Effector memory CD8-positive, alpha-beta T cell (primary cell): ENCODE measurements at regions not wholly inside any gene's neighbourhood (a gene's known extent, or its start where the extent isn't known, plus 50 kb on each side); places are given as distances from the start of the nearest gene placed in this dataset.
"Not testable (repeated sequence)": the region's sequence is repeated elsewhere in the genome, so short reads cannot be mapped to it uniquely, and the experiment has no call there.

Experiments
- ATAC-seq: fragments of 150-1000 bp; cut with Tn5 transposase; replicated peaks from 2 replicates; pipeline ENCODE4 v1.10.0; 2021; ENCODE audit warnings: mild to moderate bottlenecking, moderate library complexity
- DNase-seq, 3 experiments: peaks; one replicate each; pipeline ENCODE4 v3.0.0; 2021
- H3K27ac Mint-ChIP-seq, 2 donors: one replicate each; pipeline ENCODE4 v1.8.0; 2022; ENCODE audit warnings: mild to moderate bottlenecking in 2 of 2, mixed read lengths in 2 of 2, moderate library complexity in 2 of 2
- H3K27me3 Mint-ChIP-seq, 2 donors: one replicate each; pipeline ENCODE4 v1.8.0; 2022; ENCODE audit warnings: mixed read lengths in 2 of 2
- H3K36me3 Mint-ChIP-seq: one replicate; pipeline ENCODE4 v1.8.0; 2022; ENCODE audit warnings: mild to moderate bottlenecking, moderate library complexity, mixed read lengths; ENCODE audit not compliant: insufficient read depth
- H3K4me1 Mint-ChIP-seq, 2 donors: one replicate each; pipeline ENCODE4 v1.8.0; 2022; ENCODE audit warnings: low read depth in 2 of 2, mixed read lengths in 2 of 2
- H3K4me3 Mint-ChIP-seq, 2 donors: one replicate each; pipeline ENCODE4 v1.8.0; 2022; ENCODE audit warnings: mild to moderate bottlenecking in 2 of 2, mixed read lengths in 2 of 2, moderate library complexity in 2 of 2
- H3K9me3 Mint-ChIP-seq, 2 donors: one replicate each; pipeline ENCODE4 v1.8.0; 2022; ENCODE audit warnings: mixed read lengths in 2 of 2

DNA sequence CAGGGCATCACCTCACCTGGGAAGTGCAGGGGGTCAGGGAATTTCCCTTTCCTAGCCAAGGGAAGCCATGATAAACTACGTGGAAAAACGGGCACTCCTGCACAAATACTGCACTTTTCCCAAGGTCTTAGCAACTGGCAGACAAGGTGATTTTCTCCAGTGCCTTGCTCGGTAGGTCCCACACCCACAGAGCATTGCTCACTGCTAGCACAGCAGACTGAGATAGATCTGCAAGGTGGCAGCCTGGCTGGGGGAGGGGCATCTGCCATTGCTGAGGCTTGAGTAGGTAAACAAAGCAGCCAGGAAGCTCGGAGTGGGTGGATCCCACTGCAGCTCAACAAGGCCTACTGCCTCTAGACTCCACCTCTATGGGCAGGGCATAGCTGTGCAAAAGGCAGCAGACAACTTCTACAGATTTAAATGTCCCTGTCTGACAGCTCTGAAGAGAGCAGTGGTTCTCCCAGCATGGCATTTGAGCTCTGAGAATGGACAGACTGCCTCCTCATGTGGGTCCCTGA lies 111.5 kb upstream of the FIBIN start:
- H3K4me3 Mint-ChIP-seq, H3K27ac Mint-ChIP-seq, H3K36me3 Mint-ChIP-seq, ATAC-seq, DNase-seq, H3K4me1 Mint-ChIP-seq, H3K27me3 Mint-ChIP-seq: not testable (repeated sequence)
- peaks cover 13 to 31% of the 10 kb centered on the region in 2 donors for H3K9me3 Mint-ChIP-seq

GRCh38 chr11:26891501-26891900 lies 102.4 kb upstream of the FIBIN start:
- no peak for DNase-seq

GRCh38 chr11:26896719-26897118 lies 97.2 kb upstream of the FIBIN start:
- DNase-seq (no peak), ATAC-seq (no peak)
- H3K9me3 Mint-ChIP-seq, result peaks cover 13 to 29% of the 10 kb centered on the region in 2 donors
- H3K4me3 Mint-ChIP-seq, result no peak overlapping the region
- H3K27me3 Mint-ChIP-seq, result no peaks in the 10 kb centered on the region
- no peaks in the 10 kb centered on the region for H3K36me3 Mint-ChIP-seq
- no peak overlapping the region for H3K27ac Mint-ChIP-seq
- H3K4me1 Mint-ChIP-seq, result no peaks in the 10 kb centered on the region

More at GRCh38 chr11:26891501-26891900, 102.4 kb upstream of the FIBIN start:
- peaks cover 11 to 28% of the 10 kb centered on the region in 2 donors for H3K9me3 Mint-ChIP-seq
- no peaks in the 10 kb centered on the region for H3K27me3 Mint-ChIP-seq
- ATAC-seq, result no peak
- H3K4me3 Mint-ChIP-seq, result no peak overlapping the region
- no peaks in the 10 kb centered on the region for H3K4me1 Mint-ChIP-seq
- H3K36me3 Mint-ChIP-seq, result no peaks in the 10 kb centered on the region
- H3K27ac Mint-ChIP-seq, result no peak overlapping the region

DNA sequence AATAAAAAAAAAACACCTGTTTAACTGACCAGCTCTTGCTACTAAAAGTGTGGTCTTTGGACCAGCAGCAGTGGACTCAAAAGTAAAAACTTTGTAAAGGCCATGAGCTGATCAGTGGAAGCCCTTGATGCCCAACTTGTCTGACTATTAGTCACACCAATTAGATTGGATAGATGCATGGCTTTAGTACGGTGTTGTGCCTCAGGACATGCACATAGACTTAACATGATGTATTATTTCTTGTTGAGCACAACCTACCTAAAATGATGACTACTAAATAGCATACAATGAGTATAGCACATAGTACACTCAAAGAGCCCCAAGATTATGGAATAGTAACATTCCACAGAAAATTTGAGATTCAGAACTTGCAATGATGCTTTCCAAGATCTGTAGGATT lies 95.1 kb upstream of the FIBIN start:
- no peaks in the 10 kb centered on the region for H3K4me1 Mint-ChIP-seq
- H3K36me3 Mint-ChIP-seq, result no peaks in the 10 kb centered on the region
- H3K27me3 Mint-ChIP-seq, result no peaks in the 10 kb centered on the region
- ATAC-seq (no peak), DNase-seq (no peak)
- peaks cover 9 to 23% of the 10 kb centered on the region in 2 donors for H3K9me3 Mint-ChIP-seq
- H3K27ac Mint-ChIP-seq, result no peak overlapping the region
- H3K4me3 Mint-ChIP-seq, result no peak overlapping the region

DNA sequence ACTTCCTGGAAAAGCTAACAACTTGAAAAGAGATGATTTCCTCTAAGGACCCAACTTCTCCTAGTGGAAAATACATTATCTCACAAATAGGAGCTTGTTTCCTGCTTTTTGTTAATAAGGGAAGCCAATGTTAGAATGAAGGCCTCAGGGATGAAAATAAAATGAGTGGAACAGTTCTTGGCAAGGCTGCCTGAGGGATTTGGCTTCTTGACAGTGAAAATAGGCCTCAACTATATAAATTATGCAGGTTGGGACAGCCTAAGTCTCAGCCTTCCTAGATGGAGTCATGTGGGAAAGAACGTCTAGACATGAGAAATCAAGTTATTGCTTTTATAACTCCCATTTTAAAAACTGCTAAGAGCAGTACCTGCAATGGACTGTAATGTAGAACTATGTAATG lies 92.8 kb upstream of the FIBIN start:
- H3K4me3 Mint-ChIP-seq, result no peak overlapping the region
- ATAC-seq (no peak), DNase-seq (no peak)
- no peaks in the 10 kb centered on the region for H3K36me3 Mint-ChIP-seq
- H3K9me3 Mint-ChIP-seq, result peaks cover 10 to 15% of the 10 kb centered on the region in 2 donors
- H3K27ac Mint-ChIP-seq, result no peak overlapping the region
- no peaks in the 10 kb centered on the region for H3K27me3 Mint-ChIP-seq
- H3K4me1 Mint-ChIP-seq, result no peaks in the 10 kb centered on the region

DNA sequence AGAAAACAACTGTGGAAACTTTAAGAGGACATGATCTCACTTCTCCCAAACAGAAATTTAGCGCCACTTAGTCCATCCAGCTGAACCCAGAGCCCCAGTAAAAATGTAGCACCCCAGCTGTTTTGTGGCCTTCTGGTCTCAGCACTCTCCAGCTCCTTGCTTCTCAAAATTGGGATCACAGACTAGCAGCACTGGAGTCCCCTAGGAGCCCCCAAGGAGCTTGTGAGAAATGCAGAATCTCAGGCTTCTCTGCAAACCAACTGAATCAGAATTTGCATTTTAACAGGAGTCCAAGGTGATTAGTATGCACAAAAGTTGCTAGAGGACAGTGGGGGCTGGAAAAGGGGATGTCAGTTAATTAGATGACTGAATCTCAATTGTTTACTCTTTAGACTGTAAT lies 89.8 kb upstream of the FIBIN start:
- no peak overlapping the region for H3K4me3 Mint-ChIP-seq
- H3K27ac Mint-ChIP-seq, result no peak overlapping the region
- no peaks in the 10 kb centered on the region for H3K36me3 Mint-ChIP-seq
- no peaks in the 10 kb centered on the region for H3K4me1 Mint-ChIP-seq
- no peaks in the 10 kb centered on the region for H3K27me3 Mint-ChIP-seq
- no peak for DNase-seq
- ATAC-seq, result no peak
- H3K9me3 Mint-ChIP-seq, result peaks cover 16 to 22% of the 10 kb centered on the region in 2 donors

DNA sequence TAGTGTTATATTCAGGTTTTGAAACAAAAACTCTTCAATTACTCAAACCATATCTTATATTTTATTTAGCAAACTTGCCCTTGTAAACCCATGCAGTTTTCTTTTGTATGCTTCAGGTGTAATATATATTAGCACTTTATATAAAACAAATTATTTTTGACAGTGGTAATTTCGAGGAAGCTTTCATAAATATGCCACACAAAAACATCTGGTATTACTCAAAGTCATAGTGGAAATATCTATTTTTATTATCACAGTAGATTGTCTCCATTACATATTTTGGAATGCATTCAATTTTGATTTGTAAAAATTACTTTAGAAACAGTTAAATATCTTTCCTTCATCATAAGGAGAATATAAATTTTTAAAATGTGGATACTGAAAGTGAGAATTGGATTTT lies 89.1 kb upstream of the FIBIN start:
- Mint-ChIP-seq H3K9me3 (peaks cover 16 to 23% of the 10 kb centered on the region in 2 donors), H3K27ac (no peak overlapping the region), H3K4me3 (no peak overlapping the region), H3K36me3 (no peaks in the 10 kb centered on the region), H3K27me3 (no peaks in the 10 kb centered on the region), H3K4me1 (no peaks in the 10 kb centered on the region)
- ATAC-seq (no peak), DNase-seq (no peak)

DNA sequence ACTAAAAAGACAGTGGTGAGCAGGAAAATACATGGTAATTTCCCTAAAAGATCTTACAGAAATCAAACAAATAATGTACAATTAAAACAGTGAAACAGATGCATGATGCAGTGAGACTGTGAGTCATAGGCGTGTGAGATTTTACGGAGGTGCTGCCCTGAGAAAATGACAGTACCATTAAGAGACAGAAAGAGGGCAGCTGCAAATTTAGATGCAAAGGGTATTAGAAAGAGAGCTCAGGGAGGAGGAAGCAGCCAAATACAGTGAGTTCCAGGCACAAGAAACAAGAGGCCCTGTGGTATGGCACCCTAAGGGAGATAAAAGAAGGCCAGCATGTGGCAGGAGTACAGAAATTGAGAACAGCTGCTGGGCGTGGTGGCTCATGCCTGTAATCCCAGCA lies 88.5 kb upstream of the FIBIN start:
- no peaks in the 10 kb centered on the region for H3K36me3 Mint-ChIP-seq
- no peaks in the 10 kb centered on the region for H3K4me1 Mint-ChIP-seq
- H3K4me3 Mint-ChIP-seq, result no peak overlapping the region
- H3K9me3 Mint-ChIP-seq, result peaks cover 15 to 20% of the 10 kb centered on the region in 2 donors
- H3K27ac Mint-ChIP-seq, result no peak overlapping the region
- no peak for DNase-seq
- H3K27me3 Mint-ChIP-seq, result no peaks in the 10 kb centered on the region
- no peak for ATAC-seq

- Mint-ChIP-seq H3K36me3 (no peaks in the 10 kb centered on the region), H3K4me3 (no peak overlapping the region), H3K4me1 (no peaks in the 10 kb centered on the region), H3K27ac (no peak overlapping the region), H3K9me3 (peaks cover 12 to 14% of the 10 kb centered on the region in 2 donors), H3K27me3 (no peaks in the 10 kb centered on the region)
- DNase-seq, result no peak
- no peak for ATAC-seq
These were observed 84.4 kb upstream of the FIBIN start for GRCh38 chr11:26909515-26909914.

DNA sequence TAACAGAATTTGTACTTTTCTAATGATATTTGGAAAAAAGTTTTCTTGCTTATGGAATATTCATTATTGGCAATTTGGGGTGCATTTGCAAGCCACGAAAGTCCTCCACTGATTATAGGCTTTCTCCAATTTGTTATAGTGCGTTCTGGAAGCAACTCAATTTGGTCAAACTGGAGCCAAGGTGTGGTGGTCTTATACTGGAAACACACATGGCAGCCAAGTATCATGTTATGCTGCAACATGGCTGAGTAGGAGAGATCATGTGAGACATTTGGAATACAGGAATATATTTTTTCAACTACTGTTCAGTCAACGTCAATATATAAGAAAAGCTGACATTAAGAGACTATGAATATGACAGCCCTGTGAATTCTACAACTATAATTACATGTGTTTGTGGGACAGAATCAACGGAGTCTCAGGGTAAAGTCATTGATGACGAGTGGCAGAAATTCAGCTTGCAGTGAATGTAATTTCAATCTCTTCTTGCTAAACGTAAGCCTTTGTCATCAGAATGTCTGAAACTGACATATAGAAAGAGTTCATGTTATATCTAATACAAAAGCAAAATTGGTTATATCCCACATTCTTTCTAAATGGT lies 83.8 kb upstream of the FIBIN start:
- Mint-ChIP-seq H3K27ac (no peak overlapping the region), H3K4me3 (no peak overlapping the region), H3K9me3 (peaks cover 12 to 13% of the 10 kb centered on the region in 2 donors), H3K4me1 (no peaks in the 10 kb centered on the region), H3K36me3 (no peaks in the 10 kb centered on the region), H3K27me3 (no peaks in the 10 kb centered on the region)
- DNase-seq (no peak), ATAC-seq (no peak)

DNA sequence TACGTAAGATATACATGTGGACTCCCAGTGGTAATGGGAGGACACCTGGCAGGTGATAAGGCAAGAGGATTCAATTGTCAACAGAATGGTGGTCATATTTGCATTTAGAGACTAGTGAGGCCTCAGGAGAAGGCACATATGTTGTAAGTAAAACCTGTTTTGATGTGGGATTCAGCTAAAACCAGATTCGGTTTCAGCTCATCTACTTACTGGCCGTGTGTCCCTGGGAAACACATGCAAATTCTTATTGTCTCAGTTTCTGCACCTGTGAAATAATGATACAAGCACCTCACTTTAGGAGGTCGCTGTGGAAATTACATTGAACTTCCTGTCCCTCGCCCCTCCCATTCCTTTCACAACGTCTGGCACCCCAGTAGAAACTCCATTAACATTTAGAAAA lies 78.9 kb upstream of the FIBIN start:
- Mint-ChIP-seq H3K27me3 (no peaks in the 10 kb centered on the region), H3K4me1 (no peaks in the 10 kb centered on the region), H3K9me3 (peaks cover 0 to 5% of the 10 kb centered on the region in 2 donors), H3K4me3 (no peak overlapping the region), H3K36me3 (no peaks in the 10 kb centered on the region), H3K27ac (no peak overlapping the region)
- ATAC-seq, result no peak
- no peak for DNase-seq

DNA sequence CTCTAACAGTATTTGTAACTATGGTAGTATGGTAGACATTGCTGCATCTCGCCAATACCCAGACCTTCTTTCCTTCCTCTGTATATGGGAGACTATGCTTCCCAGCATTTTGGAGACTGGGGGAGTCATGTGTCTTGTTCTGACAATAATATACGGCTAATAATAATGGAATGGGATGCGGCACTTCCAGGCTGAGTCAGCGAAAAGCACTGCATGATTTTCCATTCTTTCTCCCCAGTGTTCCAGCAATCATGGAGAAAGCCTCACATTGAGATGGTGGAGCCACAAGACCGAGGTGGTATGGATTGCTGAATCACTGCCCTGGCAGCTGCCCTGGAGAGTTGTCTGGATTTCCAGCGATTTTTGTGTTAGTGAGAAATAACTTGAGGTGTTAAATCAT lies 77.1 kb upstream of the FIBIN start:
- Mint-ChIP-seq H3K4me3 (no peak overlapping the region), H3K27ac (no peak overlapping the region), H3K9me3 (peaks cover 0 to 5% of the 10 kb centered on the region in 2 donors), H3K27me3 (no peaks in the 10 kb centered on the region), H3K4me1 (no peaks in the 10 kb centered on the region), H3K36me3 (no peaks in the 10 kb centered on the region)
- DNase-seq, result no peak
- no peak for ATAC-seq

DNA sequence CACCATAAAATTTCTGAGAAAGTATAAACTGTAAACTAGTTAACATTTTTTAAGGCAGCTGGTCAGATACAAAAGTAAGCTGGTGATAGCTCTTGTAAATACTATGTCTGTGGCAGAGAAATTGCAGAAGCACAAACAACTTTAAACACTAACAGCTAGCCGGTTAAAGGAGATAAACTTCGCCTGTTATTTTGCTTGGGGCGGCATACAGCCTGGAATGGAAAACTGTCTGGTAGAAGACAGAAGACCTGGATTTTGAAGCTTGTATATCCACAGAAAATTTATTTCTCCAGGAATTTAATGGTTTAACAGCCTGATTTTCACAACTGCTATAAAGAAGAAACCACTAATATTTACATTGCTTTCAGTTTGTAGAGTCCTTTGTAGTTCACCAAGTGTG lies 65.3 kb upstream of the FIBIN start:
- DNase-seq (no peak), ATAC-seq (no peak)
- no peaks in the 10 kb centered on the region for H3K36me3 Mint-ChIP-seq
- peaks cover 9 to 32% of the 10 kb centered on the region in 2 donors for H3K9me3 Mint-ChIP-seq
- no peaks in the 10 kb centered on the region for H3K27me3 Mint-ChIP-seq
- H3K27ac Mint-ChIP-seq, result no peak overlapping the region
- H3K4me3 Mint-ChIP-seq, result no peak overlapping the region
- H3K4me1 Mint-ChIP-seq, result no peaks in the 10 kb centered on the region

DNA sequence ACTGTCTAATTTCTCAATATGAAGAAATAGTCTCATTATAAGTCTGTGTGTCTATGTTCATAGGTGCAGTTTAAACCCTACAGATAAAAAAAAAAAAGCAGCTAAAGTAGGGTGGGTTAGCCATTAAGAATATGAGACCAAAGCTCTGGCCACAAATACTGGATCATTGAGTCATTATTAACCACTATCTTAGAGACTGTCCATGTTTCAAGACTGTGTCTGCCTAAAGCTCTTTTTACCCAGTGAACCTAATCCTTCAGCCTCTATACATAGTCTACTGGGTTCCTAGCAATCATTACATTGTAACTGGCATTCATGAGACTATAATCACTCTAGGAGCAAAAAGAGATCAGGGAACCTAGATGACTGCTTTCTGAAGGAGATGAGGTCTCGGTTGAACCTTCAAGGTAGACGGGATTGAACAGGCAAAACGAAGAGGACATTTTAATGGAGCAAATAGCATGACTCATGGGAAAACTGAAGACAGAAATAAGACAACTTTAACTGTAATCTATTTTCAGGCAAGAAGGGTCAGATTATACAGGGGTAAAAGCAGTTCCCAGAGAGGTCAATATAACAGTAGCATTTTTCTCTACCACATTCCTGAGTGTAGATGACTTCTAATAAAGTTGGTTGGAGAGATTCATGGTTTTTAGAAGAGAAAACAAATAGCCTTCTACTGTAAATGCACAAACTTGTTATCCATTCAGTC lies 64.0 kb upstream of the FIBIN start:
- no peaks in the 10 kb centered on the region for H3K36me3 Mint-ChIP-seq
- peaks cover 9 to 23% of the 10 kb centered on the region in 2 donors for H3K9me3 Mint-ChIP-seq
- no peak overlapping the region for H3K4me3 Mint-ChIP-seq
- H3K27me3 Mint-ChIP-seq, result no peaks in the 10 kb centered on the region
- no peak overlapping the region for H3K27ac Mint-ChIP-seq
- H3K4me1 Mint-ChIP-seq, result no peaks in the 10 kb centered on the region
- DNase-seq (no peak), ATAC-seq (no peak)
